Erythroblast (primary cell): ENCODE measurements at regions not wholly inside any gene's neighbourhood (a gene's known extent, or its start where the extent isn't known, plus 50 kb on each side); places are given as distances from the start of the nearest gene placed in this dataset.

ENCODE experiments used
- GATA1 ChIP-seq: IDR thresholded peaks from 2 replicates; pipeline ENCODE4 v1.6.1; 2011; ENCODE audit warnings: low read depth, mild to moderate bottlenecking, control low read depth, low read length, moderate library complexity
- POLR2A ChIP-seq: IDR thresholded peaks from 2 replicates; pipeline ENCODE4 v1.6.1; 2011; ENCODE audit warnings: mild to moderate bottlenecking, low read length

GRCh38 chr7:67753891-67754290 is 757.3 kb downstream of the TYW1 start:
- TF ChIP-seq POLR2A (no peak), GATA1 (no peak)
